Loucy (cell line): ENCODE measurements at regions not wholly inside any gene's neighbourhood (a gene's known extent, or its start where the extent isn't known, plus 50 kb on each side); places are given as distances from the start of the nearest gene placed in this dataset.

Experiments used
- H2AFZ ChIP-seq: fragments of 200-600 bp; sonication (generic); 2 replicates; pipeline ENCODE4 v1.6.0; 2016; ENCODE audit warnings: antibody characterized with exemption, mild to moderate bottlenecking, low read length, moderate library complexity
- H3F3A ChIP-seq: fragments of 200-600 bp; 2 replicates; pipeline ENCODE4 v1.6.0; 2016; ENCODE audit warnings: antibody characterized with exemption, low read depth, mild to moderate bottlenecking
- H3K27me3 ChIP-seq: fragments of 200-600 bp; sonication (generic); 2 replicates; pipeline ENCODE4 v1.6.1; 2014; ENCODE audit warnings: low read length, mild to moderate bottlenecking; ENCODE audit not compliant: insufficient read depth, poor library complexity, severe bottlenecking
- H3K36me3 ChIP-seq: fragments of 200-600 bp; sonication (generic); 2 replicates; pipeline ENCODE4 v1.6.1; 2016; ENCODE audit warnings: low read length; ENCODE audit not compliant: insufficient read depth
- H3K4me1 ChIP-seq: fragments of 200-600 bp; sonication (generic); 2 replicates; pipeline ENCODE4 v1.5.1; 2014; ENCODE audit warnings: low read length, mild to moderate bottlenecking; ENCODE audit not compliant: insufficient read depth, poor library complexity, severe bottlenecking
- H3K4me2 ChIP-seq: fragments of 200-600 bp; sonication (generic); 2 replicates; pipeline ENCODE4 v1.6.0; 2014; ENCODE audit warnings: antibody characterized with exemption, low read length, low read depth, mild to moderate bottlenecking; ENCODE audit not compliant: poor library complexity, severe bottlenecking
- H3K4me3 ChIP-seq: fragments of 200-600 bp; sonication (generic); 2 replicates; pipeline ENCODE4 v1.5.1; 2014; ENCODE audit warnings: low read length, mild to moderate bottlenecking, mixed read lengths; ENCODE audit not compliant: poor library complexity, severe bottlenecking
- H3K79me2 ChIP-seq: fragments of 200-600 bp; sonication (generic); 2 replicates; pipeline ENCODE4 v1.6.1; 2014; ENCODE audit warnings: low read length; ENCODE audit not compliant: insufficient read depth
- H3K9ac ChIP-seq: fragments of 200-600 bp; sonication (generic); 2 replicates; pipeline ENCODE4 v1.6.0; 2014; ENCODE audit warnings: mild to moderate bottlenecking, low read depth, low read length, moderate library complexity; ENCODE audit not compliant: poor library complexity, severe bottlenecking
- H3K9me2 ChIP-seq: fragments of 200-600 bp; sonication (generic); replicated peaks from 2 replicates; pipeline ENCODE4 v1.6.1; 2016; ENCODE audit warnings: low read depth, low read length, mixed read lengths
- H3K9me3 ChIP-seq: fragments of 200-600 bp; sonication (generic); 2 replicates; pipeline ENCODE4 v1.6.1; 2014; ENCODE audit warnings: mild to moderate bottlenecking, antibody characterized with exemption, low read length, low read depth; ENCODE audit not compliant: insufficient read depth
- H4K20me1 ChIP-seq: fragments of 200-600 bp; sonication (generic); 2 replicates; pipeline ENCODE4 v1.6.0; 2014; ENCODE audit warnings: antibody characterized with exemption, low read length, mild to moderate bottlenecking; ENCODE audit not compliant: insufficient read depth, poor library complexity, severe bottlenecking
- EZH2phosphoT487 ChIP-seq: fragments of 200-600 bp; IDR thresholded peaks from 2 replicates; pipeline ENCODE4 v1.6.1; 2018; ENCODE audit warnings: antibody characterized with exemption, mild to moderate bottlenecking, moderate library complexity, borderline replicate concordance
- TF ChIP-seq, protein P1 (sequence below): fragments of 200-600 bp; sonication (generic); conservative IDR thresholded peaks from 2 replicates; pipeline ENCODE4 v1.5.1; 2014; ENCODE audit warnings: mild to moderate bottlenecking, antibody characterized with exemption, low read length

- TF ChIP-seq EZH2phosphoT487, result no peak
- TF ChIP-seq, protein P1, sequence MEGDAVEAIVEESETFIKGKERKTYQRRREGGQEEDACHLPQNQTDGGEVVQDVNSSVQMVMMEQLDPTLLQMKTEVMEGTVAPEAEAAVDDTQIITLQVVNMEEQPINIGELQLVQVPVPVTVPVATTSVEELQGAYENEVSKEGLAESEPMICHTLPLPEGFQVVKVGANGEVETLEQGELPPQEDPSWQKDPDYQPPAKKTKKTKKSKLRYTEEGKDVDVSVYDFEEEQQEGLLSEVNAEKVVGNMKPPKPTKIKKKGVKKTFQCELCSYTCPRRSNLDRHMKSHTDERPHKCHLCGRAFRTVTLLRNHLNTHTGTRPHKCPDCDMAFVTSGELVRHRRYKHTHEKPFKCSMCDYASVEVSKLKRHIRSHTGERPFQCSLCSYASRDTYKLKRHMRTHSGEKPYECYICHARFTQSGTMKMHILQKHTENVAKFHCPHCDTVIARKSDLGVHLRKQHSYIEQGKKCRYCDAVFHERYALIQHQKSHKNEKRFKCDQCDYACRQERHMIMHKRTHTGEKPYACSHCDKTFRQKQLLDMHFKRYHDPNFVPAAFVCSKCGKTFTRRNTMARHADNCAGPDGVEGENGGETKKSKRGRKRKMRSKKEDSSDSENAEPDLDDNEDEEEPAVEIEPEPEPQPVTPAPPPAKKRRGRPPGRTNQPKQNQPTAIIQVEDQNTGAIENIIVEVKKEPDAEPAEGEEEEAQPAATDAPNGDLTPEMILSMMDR, result no peak
- Histone ChIP-seq H3K4me2 (no peak overlapping the region), H2AFZ (no peak overlapping the region), H3K9me2 (no peaks in the 10 kb centered on the region), H3K27me3 (no peaks in the 10 kb centered on the region), H3K9ac (no peak overlapping the region), H3K9me3 (peaks cover 3% of the 10 kb centered on the region; the same call in 1 of the 2 replicates), H3K79me2 (no peaks in the 10 kb centered on the region), H4K20me1 (no peaks in the 10 kb centered on the region), H3K36me3 (no peaks in the 10 kb centered on the region), H3F3A (no peaks in the 10 kb centered on the region), H3K4me3 (no peak overlapping the region), H3K4me1 (no peaks in the 10 kb centered on the region)
Measured at GRCh38 chr17:5942687-5943086, 127.5 kb upstream of the WSCD1 start.

- no peak overlapping the region for H3K9ac ChIP-seq
Measured at GRCh38 chr17:5943232-5943631, 126.9 kb upstream of the WSCD1 start.

DNA sequence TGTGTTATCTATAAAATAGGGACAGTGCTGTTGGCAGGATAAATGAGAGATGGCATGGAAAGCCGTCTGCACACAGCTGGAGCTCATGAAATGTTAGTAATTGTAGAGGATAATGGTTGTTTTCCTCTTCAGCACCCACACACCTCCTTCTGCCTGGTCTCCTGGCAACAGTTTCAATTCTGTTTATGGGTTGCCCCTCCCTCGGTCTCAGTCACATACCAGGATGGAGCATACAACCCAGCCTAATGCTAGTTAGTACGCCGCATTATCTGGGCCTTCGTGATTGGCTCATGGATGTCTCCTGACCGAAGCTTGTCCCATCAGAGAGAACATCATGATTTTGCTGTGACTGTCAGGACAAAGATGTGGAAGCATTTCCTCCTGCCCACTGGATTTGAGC is 126.2 kb upstream of the WSCD1 start:
- TF ChIP-seq, protein P1, result no peak
- no peak for TF ChIP-seq EZH2phosphoT487
- Histone ChIP-seq H3F3A (no peaks in the 10 kb centered on the region), H4K20me1 (no peaks in the 10 kb centered on the region), H3K9ac (no peak overlapping the region), H3K79me2 (no peaks in the 10 kb centered on the region), H3K4me2 (no peak overlapping the region), H3K27me3 (no peaks in the 10 kb centered on the region), H3K4me1 (no peaks in the 10 kb centered on the region), H2AFZ (no peak overlapping the region), H3K36me3 (no peaks in the 10 kb centered on the region), H3K9me2 (no peaks in the 10 kb centered on the region), H3K9me3 (peaks cover 3% of the 10 kb centered on the region; the same call in 1 of the 2 replicates), H3K4me3 (no peak overlapping the region)

More at GRCh38 chr17:5943232-5943631, 126.9 kb upstream of the WSCD1 start:
- no peaks in the 10 kb centered on the region for H3K9me2 ChIP-seq
- no peaks in the 10 kb centered on the region for H3F3A ChIP-seq
- no peak overlapping the region for H2AFZ ChIP-seq
- no peak overlapping the region for H3K4me2 ChIP-seq
- no peaks in the 10 kb centered on the region for H4K20me1 ChIP-seq
- no peaks in the 10 kb centered on the region for H3K36me3 ChIP-seq
- H3K27me3 ChIP-seq, result no peaks in the 10 kb centered on the region
- H3K4me3 ChIP-seq, result no peak overlapping the region
- H3K79me2 ChIP-seq, result no peaks in the 10 kb centered on the region
- no peak for TF ChIP-seq EZH2phosphoT487
- TF ChIP-seq, protein P1, result no peak
- no peaks in the 10 kb centered on the region for H3K4me1 ChIP-seq
- peaks cover 3% of the 10 kb centered on the region; the same call in 1 of the 2 replicates for H3K9me3 ChIP-seq
